Natural killer cell (primary cell): ENCODE measurements at regions not wholly inside any gene's neighbourhood (a gene's known extent, or its start where the extent isn't known, plus 50 kb on each side); places are given as distances from the start of the nearest gene placed in this dataset.

Experiments
- ATAC-seq, 3 donors: fragments of 150-1000 bp in 2 of 3; fragments of 200-7000 bp in 1 of 3; cut with Tn5 transposase; 1 replicate in 1 of 3; 2 replicates in 2 of 3; pipeline ENCODE4 v1.10.0; 2021; ENCODE audit warnings: mild to moderate bottlenecking in 2 of 3, moderate library complexity in 2 of 3
- DNase-seq, 2 donors: peaks; one replicate each; pipeline versions ENCODE4 v3.0.0 to v3.0.0-alpha.2; 2013 to 2021; ENCODE audit warnings: mixed read lengths in 1 of 2
- H3K27ac ChIP-seq: one replicate; pipeline ENCODE4 v1.5.1; 2013; ENCODE audit warnings: mild to moderate bottlenecking, low read length
- H3K27me3 ChIP-seq: one replicate; pipeline ENCODE4 v1.6.1; 2013; ENCODE audit warnings: low read length; ENCODE audit not compliant: control insufficient read depth, insufficient read depth
- H3K36me3 ChIP-seq: one replicate; pipeline ENCODE4 v1.6.1; 2013; ENCODE audit warnings: low read length; ENCODE audit not compliant: control insufficient read depth, insufficient read depth
- H3K4me1 ChIP-seq: one replicate; pipeline ENCODE4 v1.6.1; 2013; ENCODE audit warnings: low read length; ENCODE audit not compliant: control insufficient read depth, insufficient read depth
- H3K4me3 ChIP-seq: one replicate; pipeline ENCODE4 v1.5.1; 2013; ENCODE audit warnings: low read length
- H3K9me3 ChIP-seq: one replicate; pipeline ENCODE4 v1.6.1; 2013; ENCODE audit warnings: low read length; ENCODE audit not compliant: control insufficient read depth, insufficient read depth
- H3K27ac Mint-ChIP-seq, 2 donors: one replicate each; pipeline ENCODE4 v1.8.0; 2022; ENCODE audit warnings: mild to moderate bottlenecking in 2 of 2, mixed read lengths in 2 of 2, moderate library complexity in 1 of 2
- H3K27me3 Mint-ChIP-seq, 2 donors: one replicate each; pipeline ENCODE4 v1.8.0; 2022; ENCODE audit warnings: low read depth in 2 of 2, mixed read lengths in 2 of 2
- H3K36me3 Mint-ChIP-seq: one replicate; pipeline ENCODE4 v1.8.0; 2022; ENCODE audit warnings: mixed read lengths
- H3K4me1 Mint-ChIP-seq, 2 donors: one replicate each; pipeline ENCODE4 v1.8.0; 2022; ENCODE audit warnings: mixed read lengths in 2 of 2
- H3K4me3 Mint-ChIP-seq: one replicate; pipeline ENCODE4 v1.8.0; 2022; ENCODE audit warnings: mild to moderate bottlenecking, moderate library complexity, mixed read lengths
- H3K9me3 Mint-ChIP-seq, 2 donors: one replicate each; pipeline ENCODE4 v1.8.0; 2022; ENCODE audit warnings: mixed read lengths in 2 of 2
- WGBS: methylation state at CpG from one replicate; pipeline ENCODE4 v1.1.7; 2013; ENCODE audit warnings: missing lambda C conversion rate; ENCODE audit not compliant: insufficient coverage; 5-methylcytosine and 5-hydroxymethylcytosine counted together
- intact Hi-C: fragments of 100-400 bp; cut with micrococcal nuclease; formaldehyde crosslinking; loops from one replicate; pipeline ENCODE4 v1.14.2; 2022
- TF ChIP-seq, protein P1 (sequence below): fragments of 200-600 bp; IDR thresholded peaks from one replicate; pipeline ENCODE4 v1.8.0; 2022; ENCODE audit warnings: antibody characterized with exemption

DNA sequence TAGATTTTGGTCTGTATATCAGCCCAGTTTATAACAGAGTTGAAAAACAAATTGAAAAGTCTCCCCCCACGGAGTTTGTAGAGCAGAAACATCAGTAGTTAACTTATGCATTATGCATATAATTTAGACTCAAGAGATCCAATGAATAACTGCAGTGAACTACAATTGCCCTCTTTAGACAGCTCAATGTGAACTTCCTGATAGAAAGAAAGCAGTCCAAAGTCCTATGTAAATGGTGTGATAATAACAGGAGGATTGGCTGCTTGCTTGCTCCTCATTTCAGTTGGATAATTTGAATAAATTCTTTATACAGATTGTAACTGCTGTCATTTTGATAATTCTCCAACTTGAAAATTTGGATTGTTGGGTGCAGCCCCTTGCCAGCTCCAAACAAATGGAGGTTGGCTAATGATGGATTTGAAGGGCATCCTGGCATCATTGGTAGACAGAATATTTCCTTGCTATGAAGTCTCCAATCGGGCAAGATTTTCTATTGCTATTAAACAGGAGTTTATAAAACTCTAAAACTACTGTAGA lies 297.1 kb downstream of the ASXL3 start:
- no peaks in the 10 kb centered on the region for H3K36me3 ChIP-seq
- intact Hi-C loops: no loop called here
- H3K27me3 ChIP-seq: no peaks in the 10 kb centered on the region
- H3K36me3 Mint-ChIP-seq: no peaks in the 10 kb centered on the region
- no peaks in the 10 kb centered on the region for H3K9me3 ChIP-seq
- ATAC-seq (no peak), DNase-seq (no peak)
- no peak overlapping the region for H3K27ac ChIP-seq
- H3K27me3 Mint-ChIP-seq: no peaks in the 10 kb centered on the region
- no peak overlapping the region for H3K4me3 ChIP-seq
- TF ChIP-seq, protein P1, sequence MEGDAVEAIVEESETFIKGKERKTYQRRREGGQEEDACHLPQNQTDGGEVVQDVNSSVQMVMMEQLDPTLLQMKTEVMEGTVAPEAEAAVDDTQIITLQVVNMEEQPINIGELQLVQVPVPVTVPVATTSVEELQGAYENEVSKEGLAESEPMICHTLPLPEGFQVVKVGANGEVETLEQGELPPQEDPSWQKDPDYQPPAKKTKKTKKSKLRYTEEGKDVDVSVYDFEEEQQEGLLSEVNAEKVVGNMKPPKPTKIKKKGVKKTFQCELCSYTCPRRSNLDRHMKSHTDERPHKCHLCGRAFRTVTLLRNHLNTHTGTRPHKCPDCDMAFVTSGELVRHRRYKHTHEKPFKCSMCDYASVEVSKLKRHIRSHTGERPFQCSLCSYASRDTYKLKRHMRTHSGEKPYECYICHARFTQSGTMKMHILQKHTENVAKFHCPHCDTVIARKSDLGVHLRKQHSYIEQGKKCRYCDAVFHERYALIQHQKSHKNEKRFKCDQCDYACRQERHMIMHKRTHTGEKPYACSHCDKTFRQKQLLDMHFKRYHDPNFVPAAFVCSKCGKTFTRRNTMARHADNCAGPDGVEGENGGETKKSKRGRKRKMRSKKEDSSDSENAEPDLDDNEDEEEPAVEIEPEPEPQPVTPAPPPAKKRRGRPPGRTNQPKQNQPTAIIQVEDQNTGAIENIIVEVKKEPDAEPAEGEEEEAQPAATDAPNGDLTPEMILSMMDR: no peak
- H3K4me3 Mint-ChIP-seq: no peak overlapping the region
- H3K4me1 ChIP-seq: no peaks in the 10 kb centered on the region
- no peak overlapping the region for H3K27ac Mint-ChIP-seq
- no peaks in the 10 kb centered on the region for H3K4me1 Mint-ChIP-seq
- WGBS: 93% methylated on average over 1 of the region's 2 CpGs
- peaks cover 5 to 17% of the 10 kb centered on the region in 2 donors for H3K9me3 Mint-ChIP-seq

- DNase-seq: no peak
- H3K9me3 ChIP-seq: no peaks in the 10 kb centered on the region
- TF ChIP-seq, protein P1: no peak
- no peaks in the 10 kb centered on the region for H3K27me3 ChIP-seq
- H3K4me1 Mint-ChIP-seq: no peaks in the 10 kb centered on the region
- peaks cover 6 to 18% of the 10 kb centered on the region in 2 donors for H3K9me3 Mint-ChIP-seq
- 60% methylated on average over 2 of the region's 3 CpGs for WGBS
- H3K4me3 ChIP-seq: no peak overlapping the region
- no peak for ATAC-seq
- H3K27ac ChIP-seq: no peak overlapping the region
- H3K27ac Mint-ChIP-seq: no peak overlapping the region
- H3K36me3 ChIP-seq: no peaks in the 10 kb centered on the region
- H3K36me3 Mint-ChIP-seq: no peaks in the 10 kb centered on the region
- H3K4me1 ChIP-seq: no peaks in the 10 kb centered on the region
- intact Hi-C loops: no loop called here
- no peaks in the 10 kb centered on the region for H3K27me3 Mint-ChIP-seq
- no peak overlapping the region for H3K4me3 Mint-ChIP-seq
Observed at GRCh38 chr18:33873112-33873511, 295.1 kb downstream of the ASXL3 start.

DNA sequence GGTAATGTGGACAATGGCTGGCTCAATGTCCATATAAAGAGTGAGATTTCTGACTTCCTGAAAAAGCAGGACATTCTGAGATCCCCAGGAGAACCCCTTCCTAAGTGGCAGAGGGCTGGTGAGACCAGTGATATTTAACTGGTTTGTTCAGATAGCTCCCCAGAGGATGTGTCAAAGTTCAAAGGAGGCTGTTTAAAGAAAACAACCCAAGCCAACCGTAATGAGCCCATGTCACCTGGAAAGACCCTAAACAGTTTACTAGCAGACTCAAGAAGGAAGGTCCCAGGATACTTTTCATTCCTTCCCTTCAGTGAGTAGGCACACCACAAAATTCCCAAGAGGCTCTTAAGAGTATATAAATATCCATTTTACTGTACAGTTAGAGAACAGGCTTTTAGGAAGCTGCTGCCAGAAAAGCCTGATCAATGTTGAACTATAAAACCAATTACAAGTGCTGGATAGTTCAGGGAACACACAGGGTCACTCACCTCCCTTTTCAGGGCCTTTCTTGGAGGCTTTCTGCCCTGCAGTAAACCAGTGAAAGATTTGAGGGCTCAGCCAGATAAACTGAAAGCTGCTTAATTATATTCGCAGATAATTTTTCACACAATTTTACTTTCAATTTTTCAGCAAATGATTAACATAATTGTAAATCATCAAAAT lies 293.5 kb downstream of the ASXL3 start:
- no peaks in the 10 kb centered on the region for H3K36me3 ChIP-seq
- no peaks in the 10 kb centered on the region for H3K27me3 ChIP-seq
- no peak for DNase-seq
- TF ChIP-seq, protein P1: no peak
- Mint-ChIP-seq H3K36me3 (no peaks in the 10 kb centered on the region), H3K4me1 (no peaks in the 10 kb centered on the region), H3K4me3 (no peak overlapping the region), H3K27ac (no peak overlapping the region), H3K9me3 (peaks cover 4 to 15% of the 10 kb centered on the region in 2 donors), H3K27me3 (no peaks in the 10 kb centered on the region)
- no peak overlapping the region for H3K27ac ChIP-seq
- no peak overlapping the region for H3K4me3 ChIP-seq
- ATAC-seq: no peak
- intact Hi-C loops: no loop called here
- H3K9me3 ChIP-seq: no peaks in the 10 kb centered on the region
- no peaks in the 10 kb centered on the region for H3K4me1 ChIP-seq
- 70% methylated on average over 2 of the region's 2 CpGs for whole genome bisulfite sequencing

GRCh38 chr18:33870059-33870458 lies 292.0 kb downstream of the ASXL3 start:
- TF ChIP-seq, protein P1: no peak
- ATAC-seq: no peak
- peaks cover 6% of the 10 kb centered on the region for H3K36me3 Mint-ChIP-seq

More at GRCh38 chr18:33870059-33870458, 292.0 kb downstream of the ASXL3 start:
- Mint-ChIP-seq H3K27ac (no peak overlapping the region), H3K4me1 (no peaks in the 10 kb centered on the region), H3K9me3 (peaks cover 11 to 17% of the 10 kb centered on the region in 2 donors), H3K4me3 (no peak overlapping the region), H3K27me3 (no peaks in the 10 kb centered on the region)
- Histone ChIP-seq H3K36me3 (no peaks in the 10 kb centered on the region), H3K4me1 (no peaks in the 10 kb centered on the region), H3K27me3 (no peaks in the 10 kb centered on the region), H3K4me3 (no peak overlapping the region), H3K9me3 (no peaks in the 10 kb centered on the region), H3K27ac (no peak overlapping the region)
- intact Hi-C loops: no loop called here
- no peak for DNase-seq
